ENCODE measurements at regions not wholly inside any gene's neighbourhood (a gene's known extent, or its start where the extent isn't known, plus 50 kb on each side); places are given as distances from the start of the nearest gene placed in this dataset.

GRCh38 chr19:31516756-31517155 is 167.5 kb upstream of the TSHZ3 start:
- Histone ChIP-seq H2AFZ (ENCODE audit: control insufficient read depth, low read length) (no peak overlapping the region), H3K27me3 (ENCODE audit: control insufficient read depth, extremely low read depth, insufficient read depth, low read length) (no peaks in the 10 kb centered on the region), H3K4me3 (ENCODE audit: control insufficient read depth in 2 of 3, extremely low read depth in 1 of 3, insufficient read depth in 2 of 3, low read depth in 1 of 3, low read length in 3 of 3) (no peak overlapping the region), H3K36me3 (ENCODE audit: control insufficient read depth in 2 of 2, extremely low read depth in 1 of 2, insufficient read depth in 2 of 2, low read length in 2 of 2) (no peaks in the 10 kb centered on the region), H3K4me1 (ENCODE audit: control insufficient read depth, extremely low read depth, insufficient read depth, low read length) (no peaks in the 10 kb centered on the region), H3K9ac (ENCODE audit: control insufficient read depth, extremely low read depth, insufficient read depth, low read length) (no peak overlapping the region), H3K4me2 (ENCODE audit: control insufficient read depth, extremely low read depth, insufficient read depth, low read depth, low read length) (no peak overlapping the region), H3K9me1 (ENCODE audit: control insufficient read depth, extremely low read depth, insufficient read depth, low read length) (no peaks in the 10 kb centered on the region), H3K27ac (ENCODE audit: control insufficient read depth, insufficient read depth, low read length) (no peak overlapping the region), H4K20me1 (ENCODE audit: control insufficient read depth, extremely low read depth, insufficient read depth, low read length) (no peaks in the 10 kb centered on the region), H3K79me2 (ENCODE audit: control insufficient read depth, insufficient read depth, low read length) (no peaks in the 10 kb centered on the region), H3K9me3 (ENCODE audit: control insufficient read depth, low read depth, low read length) (no peaks in the 10 kb centered on the region)
- dilution Hi-C loops (cut with MboI; ENCODE audit: extremely low pct_ligation_motif_present, low sequenced_read_pairs), result no loop called here
- DNase-seq (ENCODE audit: low read depth, low spot score), result no peak
- TF ChIP-seq EZH2 (IDR thresholded peaks at IDR 0.05; ENCODE audit: low read length), result no peak
- no peak for TF ChIP-seq CTCF (optimal IDR thresholded peaks at IDR 0.05 in 1 of 3, IDR thresholded peaks at IDR 0.05 in 1 of 3, conservative IDR thresholded peaks at IDR 0.05 in 1 of 3; ENCODE audit: extremely low read depth in 1 of 3, insufficient read depth in 2 of 3, low read length in 3 of 3)
- FAIRE-seq, result no peak

GRCh38 chr19:31517224-31518180 is 168.3 kb upstream of the TSHZ3 start:
- Histone ChIP-seq H3K36me3 (ENCODE audit: control insufficient read depth in 2 of 2, extremely low read depth in 1 of 2, insufficient read depth in 2 of 2, low read length in 2 of 2) (no peaks in the 10 kb centered on the region), H2AFZ (ENCODE audit: control insufficient read depth, low read length) (no peak overlapping the region), H3K9me1 (ENCODE audit: control insufficient read depth, extremely low read depth, insufficient read depth, low read length) (no peaks in the 10 kb centered on the region), H3K9ac (ENCODE audit: control insufficient read depth, extremely low read depth, insufficient read depth, low read length) (no peak overlapping the region), H3K4me2 (ENCODE audit: control insufficient read depth, extremely low read depth, insufficient read depth, low read depth, low read length) (no peak overlapping the region), H4K20me1 (ENCODE audit: control insufficient read depth, extremely low read depth, insufficient read depth, low read length) (no peaks in the 10 kb centered on the region), H3K79me2 (ENCODE audit: control insufficient read depth, insufficient read depth, low read length) (no peaks in the 10 kb centered on the region), H3K27me3 (ENCODE audit: control insufficient read depth, extremely low read depth, insufficient read depth, low read length) (no peaks in the 10 kb centered on the region), H3K4me3 (ENCODE audit: control insufficient read depth in 2 of 3, extremely low read depth in 1 of 3, insufficient read depth in 2 of 3, low read depth in 1 of 3, low read length in 3 of 3) (no peak overlapping the region), H3K9me3 (ENCODE audit: control insufficient read depth, low read depth, low read length) (no peaks in the 10 kb centered on the region), H3K27ac (ENCODE audit: control insufficient read depth, insufficient read depth, low read length) (no peak overlapping the region), H3K4me1 (ENCODE audit: control insufficient read depth, extremely low read depth, insufficient read depth, low read length) (no peaks in the 10 kb centered on the region)
- no peak for DNase-seq (ENCODE audit: low read depth, low spot score)
- dilution Hi-C loops (cut with MboI; ENCODE audit: extremely low pct_ligation_motif_present, low sequenced_read_pairs), result no loop called here
- TF ChIP-seq EZH2 (IDR thresholded peaks at IDR 0.05; ENCODE audit: low read length) (no peak), CTCF (optimal IDR thresholded peaks at IDR 0.05 in 1 of 3, IDR thresholded peaks at IDR 0.05 in 1 of 3, conservative IDR thresholded peaks at IDR 0.05 in 1 of 3; ENCODE audit: extremely low read depth in 1 of 3, insufficient read depth in 2 of 3, low read length in 3 of 3) (no peak)
- FAIRE-seq, result no peak

All from keratinocyte (primary cell).